UCSD-AML1 (cell line): ENCODE measurements at regions not wholly inside any gene's neighbourhood (a gene's known extent, or its start where the extent isn't known, plus 50 kb on each side); places are given as distances from the start of the nearest gene placed in this dataset.

Source experiments
- DNase-seq: peaks from one replicate; lab custom pipeline; 2025; ENCODE audit not compliant: unreplicated experiment; lab: John Stamatoyannopoulos, UW

GRCh38 chr1:56084246-56084645 is 495.1 kb downstream of the PLPP3 start:
- DNase-seq, result no peak

GRCh38 chr1:56081736-56082135 is 497.6 kb downstream of the PLPP3 start:
- no peak for DNase-seq

- no peak for DNase-seq
Observed at GRCh38 chr1:56081173-56081572, 498.2 kb downstream of the PLPP3 start.

- DNase-seq, result no peak
Observed at GRCh38 chr1:56080123-56080522, 499.2 kb downstream of the PLPP3 start.

- no peak for DNase-seq
Observed at GRCh38 chr1:56079391-56079790, 500.0 kb downstream of the PLPP3 start.

- DNase-seq, result no peak
Observed at GRCh38 chr1:56077206-56077605, 502.2 kb downstream of the PLPP3 start.

- DNase-seq, result no peak
Observed at GRCh38 chr1:56074007-56074651, 505.2 kb downstream of the PLPP3 start.

GRCh38 chr1:56073614-56074006 is 505.8 kb downstream of the PLPP3 start:
- no peak for DNase-seq

GRCh38 chr1:56073206-56073605 is 506.2 kb downstream of the PLPP3 start:
- DNase-seq, result no peak

GRCh38 chr1:56072310-56072709 is 507.1 kb downstream of the PLPP3 start:
- DNase-seq, result no peak

- DNase-seq, result no peak
Observed at GRCh38 chr1:56071351-56071750, 508.0 kb downstream of the PLPP3 start.

- DNase-seq, result no peak
Observed at GRCh38 chr1:56070601-56071000, 508.8 kb downstream of the PLPP3 start.

- no peak for DNase-seq
Observed at GRCh38 chr1:56069824-56070223, 509.5 kb downstream of the PLPP3 start.

GRCh38 chr1:56068908-56069307 is 510.5 kb downstream of the PLPP3 start:
- DNase-seq, result no peak

- no peak for DNase-seq
Observed at GRCh38 chr1:56068210-56068609, 511.2 kb downstream of the PLPP3 start.

- DNase-seq, result no peak
Observed at GRCh38 chr1:56065729-56066128, 513.6 kb downstream of the PLPP3 start.

- no peak for DNase-seq
Observed at GRCh38 chr1:56064705-56065104, 514.7 kb downstream of the PLPP3 start.

GRCh38 chr1:56063461-56063860 is 515.9 kb downstream of the PLPP3 start:
- DNase-seq, result no peak

- no peak for DNase-seq
Observed at GRCh38 chr1:56062625-56063024, 516.7 kb downstream of the PLPP3 start.

GRCh38 chr1:56061824-56062223 is 517.5 kb downstream of the PLPP3 start:
- no peak for DNase-seq

- DNase-seq, result no peak
Observed at GRCh38 chr1:56060906-56061305, 518.5 kb downstream of the PLPP3 start.

- no peak for DNase-seq
Observed at GRCh38 chr1:56057466-56058405, 521.6 kb downstream of the PLPP3 start.
